ENCODE measurements at regions not wholly inside any gene's neighbourhood (a gene's known extent, or its start where the extent isn't known, plus 50 kb on each side); places are given as distances from the start of the nearest gene placed in this dataset.

DNA sequence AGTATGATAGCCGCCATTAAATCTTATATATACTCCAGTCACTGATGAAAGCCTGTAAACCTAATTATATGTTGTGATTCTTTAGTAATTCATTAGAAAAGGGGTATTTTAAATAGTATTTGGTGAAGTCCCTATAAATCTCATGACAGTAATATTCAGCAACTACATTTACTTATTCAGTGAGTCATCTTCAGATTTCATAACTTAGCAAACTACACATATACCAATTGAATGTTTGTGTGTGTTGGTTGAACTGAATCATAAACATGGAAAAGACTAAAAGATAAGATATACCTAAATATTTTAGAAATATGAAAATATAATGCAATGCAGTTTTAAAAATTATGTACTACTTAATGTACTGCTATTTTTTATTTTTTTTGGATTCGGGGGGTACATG is 1050.4 kb downstream of the MAT2B start:
- DNase-seq: no peak

- DNase-seq: no peak
Observed at GRCh38 chr5:164560216-164560615, 1054.8 kb downstream of the MAT2B start.

DNA sequence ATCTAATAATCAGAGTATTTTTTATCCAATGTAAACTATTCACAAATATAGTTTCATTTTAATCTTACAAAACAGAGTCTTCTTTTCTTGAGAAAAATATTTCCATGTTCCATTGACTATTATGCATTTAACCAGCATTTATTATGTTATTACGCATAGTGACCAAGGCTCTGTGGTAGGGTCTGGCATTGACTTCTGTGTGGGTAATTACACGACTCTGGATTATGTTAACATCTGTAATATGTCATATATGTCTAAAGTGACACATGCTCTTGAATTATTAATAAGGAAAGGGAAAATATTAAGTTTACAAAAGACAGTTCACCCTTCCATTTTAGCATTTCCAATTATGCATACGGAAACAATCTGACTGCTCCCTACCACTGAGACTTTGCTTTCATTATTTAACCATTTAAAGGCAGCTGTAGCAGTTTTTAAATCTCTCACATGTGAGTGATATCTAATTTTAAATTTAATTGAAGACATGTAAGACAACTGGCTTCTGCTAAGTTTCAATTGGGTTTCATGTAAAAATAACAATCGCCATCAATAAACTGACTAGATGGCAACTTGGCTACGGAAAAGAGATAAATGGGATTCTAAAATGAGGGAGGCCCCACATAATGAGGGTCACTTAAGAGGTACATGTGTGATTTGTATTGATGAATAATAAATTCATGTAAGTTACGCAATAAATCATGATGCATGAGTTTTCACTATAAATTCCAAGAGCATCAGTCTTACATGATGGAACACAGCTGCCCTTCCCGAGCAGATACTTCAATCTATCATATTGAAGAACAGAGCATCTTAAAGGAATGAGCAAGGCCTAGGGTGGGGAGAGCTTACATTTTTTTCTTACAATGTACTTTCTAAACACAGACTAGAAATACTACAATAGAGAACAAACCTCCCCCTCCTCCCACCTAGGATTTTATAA is 1056.8 kb downstream of the MAT2B start:
- no peak for DNase-seq

GRCh38 chr5:164563370-164563769 is 1058.0 kb downstream of the MAT2B start:
- DNase-seq: no peak

DNA sequence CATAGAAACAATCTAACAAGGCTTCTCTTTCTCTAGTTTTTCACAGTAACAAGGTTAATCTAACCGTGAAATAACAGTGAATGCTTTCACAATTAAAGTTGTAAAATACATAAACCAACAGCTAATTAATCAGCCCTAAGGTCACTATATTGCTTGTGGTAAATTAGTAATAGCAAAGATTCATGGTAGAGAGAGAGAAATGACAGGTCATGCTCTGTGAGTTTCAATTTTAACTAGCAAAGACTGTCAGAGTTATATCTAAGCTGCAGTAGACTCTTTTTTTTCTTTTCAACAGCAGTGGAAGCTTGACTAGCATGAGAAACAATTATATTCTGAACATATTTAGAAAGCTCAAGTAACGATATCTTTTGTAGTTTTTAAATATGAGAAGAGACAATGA is 1068.0 kb downstream of the MAT2B start:
- no peak for DNase-seq

GRCh38 chr5:164577201-164577600 is 1071.8 kb downstream of the MAT2B start:
- DNase-seq: no peak

DNA sequence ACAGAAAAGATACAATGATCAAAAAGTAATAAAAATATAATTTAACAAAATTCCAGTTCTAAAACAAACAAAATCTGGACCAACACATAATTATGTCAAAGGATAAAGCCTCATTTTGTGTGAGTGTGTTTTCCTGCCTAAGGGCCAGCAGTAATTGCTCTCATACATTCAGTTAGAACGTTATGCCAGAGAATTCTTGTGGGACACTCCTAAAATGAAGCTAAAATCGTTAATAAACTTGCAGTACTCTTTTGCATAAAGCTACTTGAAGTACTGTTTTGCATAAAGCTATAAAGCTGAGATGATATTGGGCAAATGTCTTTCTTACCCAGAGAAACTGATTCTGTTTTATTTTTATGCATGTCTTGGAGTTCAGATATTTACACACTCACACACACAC is 1072.3 kb downstream of the MAT2B start:
- DNase-seq: no peak

GRCh38 chr5:164578401-164578800 is 1073.0 kb downstream of the MAT2B start:
- no peak for DNase-seq

DNA sequence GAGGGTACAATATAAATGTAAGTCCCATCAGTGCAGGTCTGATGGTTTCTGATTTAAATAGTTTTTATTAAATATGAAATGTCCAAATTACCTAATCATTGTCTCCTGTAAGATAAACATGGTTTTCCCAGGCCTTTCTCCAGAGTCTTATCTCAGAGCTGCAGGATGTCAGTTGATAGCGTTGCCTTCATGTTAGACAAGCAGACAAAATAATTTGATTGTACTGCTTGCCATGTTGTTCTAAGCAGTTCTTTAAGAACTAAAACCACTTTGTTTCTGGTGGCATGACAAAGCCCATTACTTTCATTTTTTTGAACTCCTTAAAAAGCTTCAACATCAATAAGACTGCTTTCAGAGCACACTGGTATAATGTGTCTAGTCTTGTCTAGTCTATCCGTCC is 1073.5 kb downstream of the MAT2B start:
- DNase-seq: no peak

GRCh38 chr5:164580155-164580554 is 1074.7 kb downstream of the MAT2B start:
- no peak for DNase-seq

DNA sequence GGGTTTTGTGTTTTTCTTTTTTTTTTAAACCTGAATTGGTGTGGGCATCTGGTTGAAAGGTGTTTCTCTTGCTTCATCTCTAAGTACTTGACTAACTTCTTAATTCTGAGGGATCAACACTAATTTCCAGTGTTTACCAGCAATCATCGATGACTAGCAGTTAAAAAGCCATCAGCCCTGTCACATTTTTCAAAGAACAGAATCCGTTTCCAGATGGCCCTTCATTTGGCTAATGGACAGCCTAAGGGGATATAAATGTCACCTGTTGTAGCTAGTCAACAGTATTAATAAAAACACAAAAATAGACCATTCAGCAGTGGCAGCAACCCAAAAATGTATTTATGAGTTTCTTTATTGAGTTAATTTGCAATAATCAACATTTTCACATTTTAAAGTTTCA is 1076.5 kb downstream of the MAT2B start:
- DNase-seq: no peak

GRCh38 chr5:164593982-164594381 is 1088.6 kb downstream of the MAT2B start:
- DNase-seq: no peak

- DNase-seq: no peak
Observed at GRCh38 chr5:164597293-164597900, 1092.0 kb downstream of the MAT2B start.

- DNase-seq: no peak
Observed at GRCh38 chr5:164600274-164600673, 1094.9 kb downstream of the MAT2B start.

GRCh38 chr5:164600929-164601535 is 1095.6 kb downstream of the MAT2B start:
- DNase-seq: no peak

DNA sequence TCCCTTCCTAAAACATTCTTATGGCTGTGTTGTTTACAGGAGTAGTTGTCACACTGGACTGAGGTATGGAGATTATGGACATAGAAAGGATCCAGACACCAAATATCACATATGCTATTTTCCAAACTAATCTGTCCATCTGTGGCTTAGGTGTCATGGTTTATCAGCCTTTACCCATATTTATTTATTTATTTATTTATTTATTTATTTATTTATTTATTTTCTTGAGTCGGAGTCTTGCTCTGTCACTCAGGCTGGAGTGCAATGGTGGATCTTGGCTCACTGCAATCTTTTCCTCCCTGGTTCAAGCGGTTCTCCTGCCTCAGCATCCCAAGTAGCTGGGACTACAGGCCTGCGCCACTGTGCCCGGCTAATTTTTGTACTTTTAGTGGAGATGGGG is 1103.1 kb downstream of the MAT2B start:
- DNase-seq: no peak

DNA sequence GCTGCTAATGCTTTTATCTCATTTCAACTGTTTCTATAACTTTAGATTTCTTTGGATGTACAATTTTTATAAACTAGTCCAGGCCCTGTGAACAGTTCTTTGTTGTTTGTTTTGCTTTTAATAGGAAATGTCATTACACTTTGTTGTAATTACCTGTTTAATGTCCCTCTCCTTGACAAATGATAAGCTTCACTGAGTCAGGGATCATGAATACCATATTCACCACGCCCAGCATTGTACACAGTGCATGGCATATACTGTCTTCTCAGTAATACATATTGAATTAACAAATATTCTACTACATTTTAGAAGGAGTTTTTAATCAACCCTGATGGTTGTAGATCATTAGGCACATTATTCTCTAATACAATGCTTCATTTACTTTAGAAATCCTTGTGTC is 1105.0 kb downstream of the MAT2B start:
- DNase-seq: no peak

- no peak for DNase-seq
Observed at GRCh38 chr5:164614707-164615106, 1109.3 kb downstream of the MAT2B start.

DNA sequence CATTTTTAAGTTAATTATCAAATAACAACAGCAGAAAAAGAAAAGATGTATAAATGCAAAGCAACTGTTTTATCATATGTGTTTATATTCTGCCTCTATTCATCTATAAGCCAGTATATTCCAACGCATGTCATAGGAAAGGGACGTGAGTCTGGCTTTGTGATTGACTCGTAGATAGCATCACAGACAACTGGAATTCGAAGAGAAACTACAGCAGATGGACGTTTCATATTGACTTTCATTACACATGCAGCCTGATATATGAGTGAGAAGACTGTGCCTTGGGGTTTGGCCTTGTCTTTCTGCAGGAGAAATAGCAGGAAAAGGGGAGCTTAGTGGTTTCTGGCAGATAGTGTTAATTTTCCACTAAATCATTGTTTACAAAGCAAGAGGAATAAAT is 1111.9 kb downstream of the MAT2B start:
- no peak for DNase-seq

- DNase-seq: no peak
Observed at GRCh38 chr5:164627021-164627420, 1121.6 kb downstream of the MAT2B start.

DNA sequence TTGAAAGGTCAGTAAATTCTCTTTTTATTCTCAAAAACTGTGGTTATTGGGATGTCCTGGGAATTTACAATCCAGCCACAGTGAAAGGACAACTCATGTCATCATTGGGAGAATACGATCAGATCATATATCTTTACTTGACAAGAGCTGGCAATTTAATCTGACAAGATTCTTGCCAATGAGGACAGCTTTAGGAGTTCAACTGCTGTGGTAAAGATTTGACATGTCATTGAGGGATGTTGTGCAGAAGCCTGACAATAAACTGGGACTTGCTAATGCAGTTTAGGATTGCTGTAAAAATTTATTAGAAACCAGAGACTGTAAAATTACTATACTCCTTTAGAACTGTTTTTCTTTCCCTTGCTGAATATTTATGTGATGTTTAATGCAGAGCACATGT is 1131.0 kb downstream of the MAT2B start:
- no peak for DNase-seq

GRCh38 chr5:164637931-164638521 is 1132.6 kb downstream of the MAT2B start:
- no peak for DNase-seq

- DNase-seq: no peak
Observed at GRCh38 chr5:164649266-164649665, 1143.8 kb downstream of the MAT2B start.

DNA sequence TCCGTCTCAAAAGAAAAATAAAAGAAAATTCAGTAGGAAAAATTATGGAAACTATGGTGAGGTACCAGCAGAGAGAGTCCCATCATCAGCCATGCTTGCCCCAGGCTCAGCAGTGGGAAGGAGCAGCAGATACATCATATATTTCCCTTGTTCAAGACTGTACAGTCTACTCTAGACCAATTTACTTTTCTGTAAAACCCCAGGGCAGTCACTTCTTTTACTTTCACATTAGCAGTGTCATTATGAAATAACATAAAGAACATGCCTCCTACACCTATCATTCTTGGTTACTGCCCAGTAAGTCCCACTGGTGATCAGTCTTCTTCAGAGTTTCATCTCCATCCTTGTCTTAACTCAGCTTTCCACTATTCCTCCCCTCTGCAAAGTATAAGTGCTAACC is 1145.0 kb downstream of the MAT2B start:
- no peak for DNase-seq

Data from stimulated activated CD4-positive, alpha-beta T cell treated with anti-CD3 and anti-CD28 coated beads, Interleukin-2, amount 100 ng/mL, for 48 hours (primary cell).